Uterus (tissue), 2 donors: ENCODE measurements at regions not wholly inside any gene's neighbourhood (a gene's known extent, or its start where the extent isn't known, plus 50 kb on each side); places are given as distances from the start of the nearest gene placed in this dataset.

ENCODE experiments used
- CTCF ChIP-seq, 4 experiments: fragments of 200-600 bp in 2 of 4; fragments of 450-650 bp in 2 of 4; sonication (generic) in 2 of 4; IDR thresholded peaks; one replicate each; pipeline ENCODE4 v1.5.1; 2016 to 2019; ENCODE audit warnings: antibody characterized with exemption in 4 of 4, mild to moderate bottlenecking in 2 of 4, moderate library complexity in 1 of 4
- POLR2A ChIP-seq, 2 donors: fragments of 450-650 bp; IDR thresholded peaks; one replicate each; pipeline ENCODE4 v1.6.1; 2016; ENCODE audit warnings: antibody characterized with exemption in 2 of 2, mild to moderate bottlenecking in 1 of 2, moderate library complexity in 1 of 2

GRCh38 chr12:67832155-67832554 is 157.1 kb upstream of the IFNG-AS1 start:
- TF ChIP-seq POLR2A (IDR thresholded peaks at IDR 0.05) (no peak), CTCF (IDR thresholded peaks at IDR 0.05) (no peak)
